Stimulated activated CD8-positive, alpha-beta memory T cell treated with anti-CD3 and anti-CD28 coated beads, Interleukin-12 subunit alpha, Interleukin-12 subunit beta, amount 100 ng/mL, for 24 hours (primary cell): ENCODE measurements at regions not wholly inside any gene's neighbourhood (a gene's known extent, or its start where the extent isn't known, plus 50 kb on each side); places are given as distances from the start of the nearest gene placed in this dataset.
"Not testable (repeated sequence)": the region's sequence is repeated elsewhere in the genome, so short reads cannot be mapped to it uniquely, and the experiment has no call there.

Experiments
- DNase-seq: peaks from one replicate; pipeline ENCODE4 v3.0.0-alpha.2; 2020; ENCODE audit errors: extremely low read depth

- not testable (repeated sequence) for DNase-seq
Measured at GRCh38 chr17:64800987-64801386, 118.3 kb downstream of the LRRC37A3 start.

- DNase-seq = not testable (repeated sequence)
Measured at GRCh38 chr17:64800361-64800895, 118.8 kb downstream of the LRRC37A3 start.

GRCh38 chr17:64799543-64800188, 119.6 kb downstream of the LRRC37A3 start:
- DNase-seq = not testable (repeated sequence)

- DNase-seq = not testable (repeated sequence)
Measured at GRCh38 chr17:64798961-64799360, 120.3 kb downstream of the LRRC37A3 start.

DNA sequence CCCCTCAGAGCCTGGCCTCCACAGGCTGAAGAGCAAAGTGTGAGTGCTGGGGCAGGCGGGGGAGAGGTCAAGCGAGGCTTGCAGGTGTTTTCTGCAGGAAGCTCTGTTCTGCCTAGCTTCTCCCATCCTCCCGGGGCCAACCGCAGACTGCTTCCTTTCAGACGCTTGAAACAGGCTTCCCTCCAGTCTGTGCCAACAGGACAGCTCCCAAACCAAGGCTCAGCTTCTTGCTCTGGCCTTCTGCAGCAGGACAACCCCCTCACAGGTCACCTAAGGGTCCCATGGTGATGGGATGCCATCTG, 120.8 kb downstream of the LRRC37A3 start:
- DNase-seq = not testable (repeated sequence)

- not testable (repeated sequence) for DNase-seq
Measured at GRCh38 chr17:64797746-64798488, 121.4 kb downstream of the LRRC37A3 start.

GRCh38 chr17:64795342-64795741, 123.9 kb downstream of the LRRC37A3 start:
- not testable (repeated sequence) for DNase-seq

GRCh38 chr17:64794548-64795274, 124.6 kb downstream of the LRRC37A3 start:
- not testable (repeated sequence) for DNase-seq

DNA sequence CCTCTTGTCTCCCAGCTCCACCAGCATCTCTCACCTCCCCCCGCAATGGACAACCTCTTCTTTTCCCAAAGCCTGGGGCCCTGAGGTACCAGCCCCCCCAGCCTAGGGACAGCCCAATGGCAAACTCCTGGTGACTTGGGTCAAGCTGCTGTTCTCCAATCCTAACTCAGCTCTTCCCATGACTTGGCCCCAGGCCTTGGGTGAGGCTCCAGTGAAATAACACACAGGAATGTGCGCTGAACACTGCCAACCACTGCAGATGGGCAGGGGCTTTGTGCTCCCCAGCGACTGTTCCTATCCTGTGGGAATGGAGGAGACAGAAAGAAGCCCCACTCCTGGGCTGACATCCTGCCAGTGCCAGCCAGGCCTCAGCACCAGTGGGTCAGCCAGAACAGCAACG, 125.2 kb downstream of the LRRC37A3 start:
- DNase-seq = not testable (repeated sequence)

DNA sequence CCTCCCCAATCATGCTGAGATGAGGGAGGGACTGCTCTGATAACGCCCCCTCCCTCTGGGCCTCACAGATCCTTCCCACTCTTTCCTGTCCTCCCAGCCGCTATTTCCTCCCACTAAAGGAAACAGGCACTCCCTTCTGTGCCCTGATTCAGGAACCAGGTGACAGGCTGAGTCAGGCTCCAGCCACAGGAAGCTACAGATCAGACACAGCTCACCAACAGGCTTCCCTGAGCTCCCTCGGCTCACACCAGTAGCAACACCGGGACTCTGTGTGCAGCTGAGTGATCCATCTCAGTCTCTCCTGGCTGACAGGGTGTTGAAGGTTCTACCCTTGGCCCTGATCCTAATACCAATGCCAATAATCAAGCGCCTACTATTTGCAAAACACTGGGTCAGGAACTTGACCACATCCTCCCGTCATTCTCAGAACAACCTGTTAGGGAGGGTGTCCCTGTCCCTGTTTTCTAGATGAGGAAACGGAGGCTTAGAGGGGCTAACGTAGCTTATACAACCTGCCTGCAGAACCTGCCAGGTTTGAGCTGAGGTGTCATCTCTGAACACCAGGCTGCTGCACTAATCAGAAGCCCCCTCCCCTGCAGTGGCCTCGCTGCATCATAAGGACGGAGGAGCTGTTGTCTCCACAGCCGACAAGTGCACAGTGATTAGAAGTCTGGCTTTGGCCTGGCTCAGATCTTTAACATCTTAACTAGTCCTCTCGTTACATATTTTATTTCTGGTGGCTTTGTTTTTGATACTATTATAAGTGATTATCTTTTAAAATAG, 126.3 kb downstream of the LRRC37A3 start:
- DNase-seq = not testable (repeated sequence)

DNA sequence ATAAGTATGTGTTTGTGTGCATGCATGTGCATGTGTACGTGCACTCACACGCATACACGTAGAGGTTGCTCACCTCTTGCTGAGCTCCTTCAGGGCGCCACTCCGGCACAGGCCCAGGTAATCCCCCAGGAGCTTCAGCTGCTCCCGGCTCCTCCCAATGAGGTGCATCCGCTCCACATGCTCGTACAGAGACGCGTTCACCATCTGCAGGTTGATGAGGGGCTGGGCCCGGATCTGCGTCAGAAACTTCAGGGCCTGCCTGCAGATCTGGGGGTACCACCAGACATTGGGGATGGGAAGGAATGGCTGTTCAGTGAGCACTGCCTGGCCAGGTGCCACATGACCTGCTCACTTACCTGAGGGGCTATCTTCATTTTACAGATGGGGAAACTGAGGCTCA, 127.0 kb downstream of the LRRC37A3 start:
- not testable (repeated sequence) for DNase-seq

GRCh38 chr17:64791691-64792090, 127.6 kb downstream of the LRRC37A3 start:
- not testable (repeated sequence) for DNase-seq

DNA sequence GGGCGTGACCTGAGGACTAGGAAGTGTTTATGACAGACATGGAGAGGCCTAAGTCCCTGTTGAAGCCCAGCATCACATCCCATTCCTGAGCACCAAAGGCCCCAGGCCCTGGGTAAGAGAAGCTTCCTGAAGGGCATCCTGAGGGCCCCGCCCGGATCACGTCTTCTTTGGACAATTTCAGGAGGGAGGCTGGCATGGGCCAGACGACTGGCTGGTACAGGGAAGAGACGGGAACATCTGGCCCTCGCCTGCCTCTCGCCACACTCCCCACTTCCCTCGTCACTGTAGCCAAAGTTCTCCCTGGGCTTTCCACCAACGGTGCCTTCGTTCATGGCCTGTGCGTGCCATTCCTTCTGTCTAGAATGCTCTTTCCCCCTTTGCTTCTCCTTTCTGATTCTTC, 128.1 kb downstream of the LRRC37A3 start:
- not testable (repeated sequence) for DNase-seq

GRCh38 chr17:64790690-64791089, 128.6 kb upstream of the SMURF2 start:
- not testable (repeated sequence) for DNase-seq

GRCh38 chr17:64790193-64790592, 128.1 kb upstream of the SMURF2 start:
- DNase-seq = not testable (repeated sequence)

DNA sequence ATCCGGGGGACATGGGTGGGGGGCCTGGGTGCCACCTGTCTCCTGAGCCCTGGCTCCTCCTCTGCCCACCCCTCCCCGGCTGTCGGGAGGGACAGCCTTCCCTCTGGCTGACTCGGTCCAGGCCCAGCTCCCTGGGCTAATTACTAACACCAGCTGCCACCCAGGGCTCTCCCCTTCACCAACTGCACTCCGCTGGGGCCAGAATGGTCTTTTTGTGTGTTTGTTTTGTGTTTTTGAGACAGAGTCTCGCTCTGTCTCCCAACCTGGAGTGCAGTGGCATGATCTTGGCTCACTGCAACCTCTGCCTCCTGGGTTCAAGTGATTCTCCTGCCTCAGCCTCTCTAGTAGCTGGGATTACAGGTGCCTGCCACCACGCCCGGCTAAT, 126.9 kb upstream of the SMURF2 start:
- DNase-seq = not testable (repeated sequence)

DNA sequence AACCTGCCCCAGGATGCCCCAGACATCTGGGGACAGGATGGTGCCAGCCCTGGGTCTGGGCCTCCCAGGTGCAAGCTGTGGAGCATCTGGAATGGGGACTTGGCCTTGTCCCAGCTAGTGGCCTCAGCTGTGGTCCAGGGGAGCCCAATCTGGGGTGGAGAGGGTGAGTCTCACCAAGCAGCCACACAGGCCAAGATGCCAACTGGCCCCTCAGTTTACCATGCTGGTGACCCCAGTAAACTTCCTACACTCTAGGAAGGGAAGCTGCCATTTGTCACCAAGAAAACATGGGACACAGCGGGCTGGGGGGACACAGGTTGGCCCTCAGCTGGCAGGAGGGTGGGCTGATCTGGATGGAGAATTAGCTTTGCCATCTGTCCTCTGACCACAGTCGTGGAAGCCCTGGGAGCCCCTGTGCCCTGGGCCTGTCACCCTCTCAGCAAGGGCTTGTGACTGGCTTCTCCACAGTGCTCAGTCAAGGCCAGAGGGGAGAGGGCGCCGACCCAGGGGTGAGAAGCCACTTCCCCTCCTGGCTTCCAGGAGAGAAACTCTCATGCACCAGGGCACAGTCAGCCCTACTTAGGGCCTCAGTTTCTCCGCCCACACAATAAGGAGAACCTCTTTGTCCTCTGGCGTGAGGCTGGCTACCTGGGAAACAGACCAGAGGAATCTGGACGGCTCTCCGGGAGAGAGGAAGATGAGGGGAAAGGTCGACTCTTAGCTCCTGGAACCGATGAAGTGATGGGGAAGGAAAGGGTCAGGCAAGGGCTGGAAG, 126.4 kb upstream of the SMURF2 start:
- no peak for DNase-seq

- no peak for DNase-seq
Measured at GRCh38 chr17:64787921-64788271, 125.8 kb upstream of the SMURF2 start.

DNA sequence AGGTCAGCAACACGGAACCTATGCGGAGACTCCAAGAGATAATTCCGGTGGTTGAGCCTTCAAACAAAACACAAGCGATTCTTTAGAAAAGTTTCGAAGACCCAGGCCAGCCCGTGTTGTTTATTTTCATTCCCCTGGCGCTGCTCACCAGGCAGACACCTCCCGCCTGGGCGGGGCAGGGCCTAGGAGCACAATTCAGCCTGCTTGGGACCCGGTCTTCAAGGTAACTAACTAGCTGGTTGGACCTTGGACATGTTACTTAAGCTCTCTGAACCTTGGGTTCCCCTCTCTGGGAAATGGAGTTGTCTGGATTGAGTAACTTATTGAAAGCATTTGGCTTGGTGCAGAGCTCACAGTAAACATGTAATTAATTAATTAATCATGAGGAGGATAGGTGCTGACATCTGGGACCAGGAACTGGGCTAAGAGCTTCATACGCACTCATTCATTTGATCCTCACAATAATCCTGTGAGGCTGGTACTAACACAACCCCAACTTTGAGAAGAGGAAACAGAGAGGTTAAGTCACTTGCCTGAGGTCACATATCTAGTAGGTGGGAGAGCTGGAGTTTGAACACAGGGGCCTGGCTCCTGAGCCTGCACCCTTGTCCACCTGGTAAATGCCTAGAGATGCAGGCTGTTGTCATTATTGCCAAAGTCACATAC, 125.3 kb upstream of the SMURF2 start:
- DNase-seq = no peak

DNA sequence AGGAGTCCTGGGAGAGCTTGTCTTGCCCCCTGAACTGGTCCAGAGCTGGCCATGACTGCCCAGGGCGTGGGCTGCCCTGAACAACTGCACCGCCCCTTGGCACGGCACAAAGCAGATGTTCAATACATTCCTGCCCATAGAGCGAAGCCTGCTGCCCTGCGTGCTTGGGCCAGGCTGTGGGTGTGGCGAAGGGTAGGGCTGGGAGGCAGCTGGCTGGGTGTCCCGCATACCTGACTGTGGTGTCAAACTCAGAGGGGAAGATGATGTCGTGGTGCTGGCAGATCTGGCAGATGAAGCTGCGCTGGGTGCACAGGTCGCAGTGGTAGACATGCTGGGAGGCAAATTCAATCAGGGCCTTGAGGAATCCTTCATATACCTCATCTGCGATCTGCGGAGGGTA, 124.2 kb upstream of the SMURF2 start:
- no peak for DNase-seq
